AG09319 (cell line): ENCODE measurements at regions not wholly inside any gene's neighbourhood (a gene's known extent, or its start where the extent isn't known, plus 50 kb on each side); places are given as distances from the start of the nearest gene placed in this dataset.

Source experiments
- DNase-seq: peaks from one replicate; pipeline ENCODE4 v3.0.0-alpha.2; 2010; ENCODE audit warnings: low read depth; ENCODE audit errors: extremely low read depth
- TF ChIP-seq, protein P1 (sequence below): IDR thresholded peaks from 2 replicates; pipeline ENCODE4 v1.5.1; 2011; ENCODE audit warnings: low read depth, mild to moderate bottlenecking, inconsistent platforms, low read length, moderate library complexity

- TF ChIP-seq, protein P1, sequence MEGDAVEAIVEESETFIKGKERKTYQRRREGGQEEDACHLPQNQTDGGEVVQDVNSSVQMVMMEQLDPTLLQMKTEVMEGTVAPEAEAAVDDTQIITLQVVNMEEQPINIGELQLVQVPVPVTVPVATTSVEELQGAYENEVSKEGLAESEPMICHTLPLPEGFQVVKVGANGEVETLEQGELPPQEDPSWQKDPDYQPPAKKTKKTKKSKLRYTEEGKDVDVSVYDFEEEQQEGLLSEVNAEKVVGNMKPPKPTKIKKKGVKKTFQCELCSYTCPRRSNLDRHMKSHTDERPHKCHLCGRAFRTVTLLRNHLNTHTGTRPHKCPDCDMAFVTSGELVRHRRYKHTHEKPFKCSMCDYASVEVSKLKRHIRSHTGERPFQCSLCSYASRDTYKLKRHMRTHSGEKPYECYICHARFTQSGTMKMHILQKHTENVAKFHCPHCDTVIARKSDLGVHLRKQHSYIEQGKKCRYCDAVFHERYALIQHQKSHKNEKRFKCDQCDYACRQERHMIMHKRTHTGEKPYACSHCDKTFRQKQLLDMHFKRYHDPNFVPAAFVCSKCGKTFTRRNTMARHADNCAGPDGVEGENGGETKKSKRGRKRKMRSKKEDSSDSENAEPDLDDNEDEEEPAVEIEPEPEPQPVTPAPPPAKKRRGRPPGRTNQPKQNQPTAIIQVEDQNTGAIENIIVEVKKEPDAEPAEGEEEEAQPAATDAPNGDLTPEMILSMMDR = no peak
- no peak for DNase-seq
Measured at GRCh38 chr6:21955951-21956350, 340.9 kb downstream of the PRL start.

GRCh38 chr6:21958428-21958827, 338.4 kb downstream of the PRL start:
- no peak for DNase-seq
- TF ChIP-seq, protein P1 = no peak

DNA sequence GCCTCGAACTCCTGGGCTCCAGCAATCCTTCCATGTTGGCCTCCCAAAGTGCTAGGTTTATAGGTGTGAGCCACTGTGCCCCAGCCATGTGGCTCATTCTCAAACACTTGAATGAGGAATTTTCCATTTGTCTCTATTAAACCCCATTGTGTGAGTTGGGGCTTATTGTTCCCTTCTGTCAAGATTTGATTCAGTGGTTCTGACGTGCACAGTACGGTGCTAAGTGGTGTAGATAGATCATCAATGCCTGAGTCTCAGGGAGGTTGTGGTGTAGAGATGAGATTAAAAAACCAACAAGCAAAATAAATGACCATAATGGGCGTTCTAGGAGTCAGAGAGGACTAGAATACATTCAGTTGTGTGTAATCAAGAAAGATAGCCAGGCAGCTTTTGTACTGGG, 335.6 kb downstream of the PRL start:
- DNase-seq = no peak
- TF ChIP-seq, protein P1 = no peak

DNA sequence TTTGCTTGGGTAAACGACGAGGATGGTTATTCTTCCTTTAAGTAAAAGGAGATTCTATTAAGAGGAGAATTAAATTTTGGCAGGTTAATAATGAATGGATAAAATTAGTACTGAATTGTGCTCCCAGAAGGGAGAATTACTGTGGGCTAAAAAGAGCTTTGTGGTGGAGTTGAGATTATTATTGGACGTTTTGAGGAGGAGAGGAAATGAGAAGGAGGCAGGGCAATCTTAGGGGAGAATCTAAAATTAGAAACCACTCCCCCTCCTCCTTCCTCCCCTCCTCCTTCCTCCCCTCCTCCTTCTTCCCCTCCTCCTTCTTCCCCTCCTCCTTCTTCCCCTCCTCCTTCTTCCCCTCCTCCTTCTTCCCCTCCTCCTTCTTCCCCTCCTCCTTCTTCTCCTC, 331.8 kb downstream of the PRL start:
- DNase-seq = no peak
- TF ChIP-seq, protein P1 = no peak

DNA sequence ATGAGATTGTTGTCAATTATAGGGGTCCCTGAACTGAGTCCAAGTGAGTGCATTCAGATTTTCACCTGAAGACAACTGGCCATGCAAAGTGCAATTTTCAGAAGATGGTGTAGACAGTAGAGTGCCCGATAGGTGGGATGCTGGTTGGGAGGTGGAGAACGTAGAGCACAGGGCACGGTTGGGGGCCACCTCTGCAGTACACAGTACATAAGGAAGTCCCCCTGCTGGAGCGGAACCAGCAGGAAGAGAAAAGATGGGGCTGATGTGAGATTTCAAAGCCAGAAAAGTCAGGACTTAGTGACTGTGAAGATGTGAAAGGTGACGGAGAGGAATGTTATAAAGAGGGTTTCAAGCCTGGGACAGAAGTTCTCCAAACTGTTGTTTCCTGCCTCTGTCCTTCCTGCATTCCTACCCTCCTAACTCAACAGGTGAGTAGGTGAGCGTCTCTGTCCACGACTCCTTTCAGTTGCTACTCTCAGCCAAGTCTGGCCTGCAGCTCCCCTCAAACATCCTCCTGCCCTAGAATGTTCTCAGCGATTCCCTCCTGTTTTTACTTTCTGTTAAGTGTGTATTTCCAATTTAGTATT, 330.8 kb downstream of the PRL start:
- DNase-seq = no peak
- TF ChIP-seq, protein P1 = no peak

DNA sequence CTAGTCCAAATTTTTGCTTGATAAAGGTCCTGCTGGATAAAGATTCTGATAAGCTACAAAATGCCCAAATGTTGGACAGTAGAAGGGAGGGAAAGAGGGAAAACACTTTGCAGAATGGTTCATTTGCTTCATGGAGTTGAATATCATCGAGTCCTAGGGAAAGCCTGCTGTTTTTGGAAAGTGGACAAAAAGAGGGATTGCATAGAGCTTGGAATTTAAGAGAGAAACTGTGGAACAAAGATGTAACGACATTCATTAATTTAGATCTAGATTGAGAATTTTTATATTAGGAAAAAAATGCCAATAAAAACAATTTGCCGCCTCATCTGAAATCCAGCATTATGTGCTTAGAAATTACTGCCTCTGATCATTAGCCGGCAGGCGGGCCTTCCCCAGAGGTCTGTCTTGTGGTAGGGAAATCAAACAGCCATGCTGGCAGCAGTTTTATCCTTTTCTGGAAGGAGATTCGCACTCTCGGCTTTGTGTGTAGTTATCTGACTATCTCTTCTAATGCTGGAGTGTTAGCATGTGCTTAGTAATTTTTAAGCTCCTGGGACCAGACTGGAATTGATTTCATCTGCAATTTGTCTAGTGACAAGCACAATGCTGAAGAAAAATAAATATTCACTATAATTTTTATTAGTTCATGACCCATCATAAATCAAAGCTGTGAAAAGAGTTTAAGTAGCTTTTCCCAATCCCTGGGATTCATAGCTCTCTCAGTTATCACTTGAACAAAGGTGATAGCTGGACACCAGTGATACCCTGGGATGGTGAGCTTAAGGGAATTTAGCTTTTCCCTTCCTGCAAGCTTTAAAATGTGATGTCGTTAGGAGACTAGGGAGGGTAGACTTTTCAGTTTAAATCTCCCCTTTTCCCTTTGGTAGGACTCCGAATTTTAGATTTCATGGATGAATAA, 329.5 kb downstream of the PRL start:
- TF ChIP-seq, protein P1 = no peak
- DNase-seq = no peak

- TF ChIP-seq, protein P1 = no peak
- DNase-seq = no peak
Measured at GRCh38 chr6:21968411-21968810, 328.4 kb downstream of the PRL start.
